ENCODE measurements at regions not wholly inside any gene's neighbourhood (a gene's known extent, or its start where the extent isn't known, plus 50 kb on each side); places are given as distances from the start of the nearest gene placed in this dataset.

GRCh38 chr16:73347500-73348375 is 299.8 kb upstream of the ZFHX3 start:
- Histone ChIP-seq H3K27ac (no peak overlapping the region), H3K9me3 (no peaks in the 10 kb centered on the region), H3K4me3 (no peak overlapping the region), H3K27me3 (no peaks in the 10 kb centered on the region), H3K36me3 (no peaks in the 10 kb centered on the region), H3K4me1 (peaks cover 0 to 2% (median 0%) of the 10 kb centered on the region in 4 donors)
- 61 to 63% methylated on average over 6 to 7 of the region's 7 CpGs for WGBS, 2 donors (ENCODE audit: low coverage in 1 of 2)
- in situ Hi-C loops (cut with MboI; ENCODE audit: low pct_ligation_motif_present in 1 of 4, low pct_unique_long_range_greater_than_20kb in 1 of 4, low sequenced_read_pairs in 3 of 4) (no loop called here), intact Hi-C loops (cut with DNase I; ENCODE audit: low total_unique reads) (no loop called here)
- TF ChIP-seq EP300 (IDR thresholded peaks at IDR 0.05; ENCODE audit: low read depth) (no peak), CTCF (IDR thresholded peaks at IDR 0.05) (no peak), POLR2A (IDR thresholded peaks at IDR 0.05) (no peak), POLR2AphosphoS5 (IDR thresholded peaks at IDR 0.05) (no peak)
- DNase-seq: no peak

- Histone ChIP-seq H3K27me3 (no peaks in the 10 kb centered on the region), H3K36me3 (no peaks in the 10 kb centered on the region), H3K9me3 (no peaks in the 10 kb centered on the region), H3K27ac (no peak overlapping the region), H3K4me3 (no peak overlapping the region), H3K4me1 (no peaks in the 10 kb centered on the region)
- no peak for DNase-seq
- TF ChIP-seq EP300 (IDR thresholded peaks at IDR 0.05; ENCODE audit: low read depth) (no peak), CTCF (IDR thresholded peaks at IDR 0.05) (no peak), POLR2A (IDR thresholded peaks at IDR 0.05) (no peak), POLR2AphosphoS5 (IDR thresholded peaks at IDR 0.05) (no peak)
- WGBS, 2 donors (ENCODE audit: low coverage in 1 of 2): 60% methylated on average over 6 of the region's 6 CpGs; no CpG with 5 or more reads in 1 of the 2 donors
- intact Hi-C loops (cut with DNase I; ENCODE audit: low total_unique reads) (no loop called here), in situ Hi-C loops (cut with MboI; ENCODE audit: low pct_ligation_motif_present in 1 of 4, low pct_unique_long_range_greater_than_20kb in 1 of 4, low sequenced_read_pairs in 3 of 4) (no loop called here)
These were observed 291.9 kb upstream of the ZFHX3 start for GRCh38 chr16:73339821-73340220.

- H3K4me1 ChIP-seq: no peaks in the 10 kb centered on the region
- H3K36me3 ChIP-seq: no peaks in the 10 kb centered on the region
- no peak for DNase-seq
- TF ChIP-seq EP300 (IDR thresholded peaks at IDR 0.05; ENCODE audit: low read depth) (no peak), CTCF (IDR thresholded peaks at IDR 0.05) (no peak), POLR2AphosphoS5 (IDR thresholded peaks at IDR 0.05) (no peak), POLR2A (IDR thresholded peaks at IDR 0.05) (no peak)
- in situ Hi-C loops (cut with MboI; ENCODE audit: low pct_ligation_motif_present in 1 of 4, low pct_unique_long_range_greater_than_20kb in 1 of 4, low sequenced_read_pairs in 3 of 4) (no loop called here), intact Hi-C loops (cut with DNase I; ENCODE audit: low total_unique reads) (no loop called here)
- H3K27me3 ChIP-seq: no peaks in the 10 kb centered on the region
- 79 to 83% methylated on average over 9 to 11 of the region's 11 CpGs for WGBS, 2 donors (ENCODE audit: low coverage in 1 of 2)
- no peaks in the 10 kb centered on the region for H3K9me3 ChIP-seq
- H3K27ac ChIP-seq: no peak overlapping the region
- no peak overlapping the region for H3K4me3 ChIP-seq
These were observed 289.7 kb upstream of the ZFHX3 start for GRCh38 chr16:73337373-73338296.
